Keratinocyte (primary cell): ENCODE measurements at regions not wholly inside any gene's neighbourhood (a gene's known extent, or its start where the extent isn't known, plus 50 kb on each side); places are given as distances from the start of the nearest gene placed in this dataset.
A peak's percentile ranks its signal among the peaks of the same experiment; 100 is the strongest.

Experiments
- DNase-seq: peaks from one replicate; pipeline ENCODE4 v3.0.0-alpha.2; 2011; ENCODE audit warnings: low read depth, missing footprints, low spot score
- FAIRE-seq: peaks from 2 replicates; lab custom pipeline; 2011; peaks lifted over from hg19 to GRCh38; lab: Jason Lieb, UNC
- H2AFZ ChIP-seq: 2 replicates; pipeline ENCODE4 v1.6.0; 2012; ENCODE audit warnings: low read length, control low read depth, inconsistent platforms; ENCODE audit not compliant: control insufficient read depth
- H3K27ac ChIP-seq: 2 replicates; pipeline ENCODE4 v1.5.1; 2011; ENCODE audit warnings: low read length; ENCODE audit not compliant: control insufficient read depth, insufficient read depth
- H3K27me3 ChIP-seq: 3 replicates; pipeline ENCODE4 v1.6.0; 2011; ENCODE audit warnings: low read length; ENCODE audit not compliant: control insufficient read depth, insufficient read depth; ENCODE audit errors: extremely low read depth
- H3K36me3 ChIP-seq, 2 experiments: 2 replicates in 1 of 2; 3 replicates in 1 of 2; pipeline ENCODE4 v1.5.1; 2011; ENCODE audit warnings: low read length in 2 of 2, mild to moderate bottlenecking in 1 of 2; ENCODE audit not compliant: control insufficient read depth in 2 of 2, insufficient read depth in 2 of 2; ENCODE audit errors: extremely low read depth in 1 of 2
- H3K4me1 ChIP-seq: 3 replicates; pipeline ENCODE4 v1.5.1; 2011; ENCODE audit warnings: low read length; ENCODE audit not compliant: control insufficient read depth, insufficient read depth; ENCODE audit errors: extremely low read depth
- H3K4me2 ChIP-seq: 3 replicates; pipeline ENCODE4 v1.6.0; 2011; ENCODE audit warnings: low read depth, low read length; ENCODE audit not compliant: control insufficient read depth, insufficient read depth; ENCODE audit errors: extremely low read depth
- H3K4me3 ChIP-seq, 3 experiments: fragments of 200-600 bp in 1 of 3; sonication (generic) in 1 of 3; 2 replicates in 2 of 3; 3 replicates in 1 of 3; pipeline ENCODE4 v1.5.1; 2011 to 2016; ENCODE audit warnings: low read length in 3 of 3, mild to moderate bottlenecking in 3 of 3, control low read depth in 2 of 3, inconsistent platforms in 1 of 3, low read depth in 1 of 3, mixed read lengths in 1 of 3, mixed run types in 1 of 3, moderate library complexity in 1 of 3; ENCODE audit not compliant: control insufficient read depth in 2 of 3, insufficient read depth in 2 of 3; ENCODE audit errors: extremely low read depth in 1 of 3
- H3K79me2 ChIP-seq: 2 replicates; pipeline ENCODE4 v1.6.0; 2012; ENCODE audit warnings: low read length; ENCODE audit not compliant: control insufficient read depth, insufficient read depth
- H3K9ac ChIP-seq: 3 replicates; pipeline ENCODE4 v1.6.0; 2011; ENCODE audit warnings: low read length; ENCODE audit not compliant: control insufficient read depth, insufficient read depth; ENCODE audit errors: extremely low read depth
- H3K9me1 ChIP-seq: 3 replicates; pipeline ENCODE4 v1.6.0; 2011; ENCODE audit warnings: low read length; ENCODE audit not compliant: control insufficient read depth, insufficient read depth; ENCODE audit errors: extremely low read depth
- H3K9me3 ChIP-seq: 2 replicates; pipeline ENCODE4 v1.5.1; 2012; ENCODE audit warnings: low read depth, low read length; ENCODE audit not compliant: control insufficient read depth
- H4K20me1 ChIP-seq: 3 replicates; pipeline ENCODE4 v1.6.0; 2011; ENCODE audit warnings: low read length; ENCODE audit not compliant: control insufficient read depth, insufficient read depth; ENCODE audit errors: extremely low read depth
- EZH2 ChIP-seq: IDR thresholded peaks from one replicate; pipeline ENCODE4 v1.6.1; 2012; ENCODE audit warnings: inconsistent platforms, mild to moderate bottlenecking, low read length, moderate library complexity
- dilution Hi-C: fragments of 300-500 bp; cut with MboI; formaldehyde crosslinking; loops from one replicate; pipeline ENCODE4 v1.7.0; 2020; ENCODE audit warnings: low sequenced_read_pairs; ENCODE audit not compliant: extremely low pct_ligation_motif_present
- TF ChIP-seq, protein P1 (sequence below), 3 experiments: IDR thresholded peaks in 1 of 3; conservative IDR thresholded peaks in 1 of 3; optimal IDR thresholded peaks in 1 of 3; 2 replicates in 2 of 3; 3 replicates in 1 of 3; pipeline versions ENCODE3 to v1.5.1; 2011; ENCODE audit warnings: low read length in 3 of 3, mild to moderate bottlenecking in 3 of 3, moderate library complexity in 2 of 3, control low read depth in 1 of 3, inconsistent platforms in 1 of 3; ENCODE audit not compliant: insufficient read depth in 2 of 3; ENCODE audit errors: extremely low read depth in 1 of 3

DNA sequence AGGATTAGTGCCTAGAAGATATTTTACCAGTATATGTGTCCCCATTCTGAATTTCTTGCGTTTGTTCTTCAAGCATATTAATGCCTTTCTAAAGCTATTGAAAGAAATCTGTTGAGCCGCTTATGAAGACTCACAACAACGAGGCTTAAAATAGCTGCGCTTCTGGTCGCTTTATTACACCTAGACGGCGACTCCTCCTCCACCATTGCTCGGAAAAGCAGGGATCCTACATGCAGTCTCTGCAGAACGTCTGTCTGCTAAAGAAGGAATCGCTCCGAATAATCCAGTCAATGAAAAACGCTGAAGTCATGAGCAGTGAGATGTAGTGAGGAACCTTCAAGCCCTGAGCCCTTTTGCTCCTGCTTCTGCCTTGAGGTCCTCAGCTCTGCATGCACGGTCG, 94.8 kb upstream of the ZNF516 start:
- Histone ChIP-seq H3K79me2 (no peaks in the 10 kb centered on the region), H3K4me3 (no peak overlapping the region), H3K4me1 (no peaks in the 10 kb centered on the region), H3K9me3 (no peaks in the 10 kb centered on the region), H4K20me1 (no peaks in the 10 kb centered on the region), H2AFZ (no peak overlapping the region), H3K9me1 (no peaks in the 10 kb centered on the region), H3K36me3 (no peaks in the 10 kb centered on the region), H3K4me2 (no peak overlapping the region), H3K27me3 (peaks cover 9% of the 10 kb centered on the region), H3K27ac (no peak overlapping the region), H3K9ac (no peak overlapping the region)
- dilution Hi-C loops = no loop called here
- no peak for DNase-seq
- TF ChIP-seq, protein P1, sequence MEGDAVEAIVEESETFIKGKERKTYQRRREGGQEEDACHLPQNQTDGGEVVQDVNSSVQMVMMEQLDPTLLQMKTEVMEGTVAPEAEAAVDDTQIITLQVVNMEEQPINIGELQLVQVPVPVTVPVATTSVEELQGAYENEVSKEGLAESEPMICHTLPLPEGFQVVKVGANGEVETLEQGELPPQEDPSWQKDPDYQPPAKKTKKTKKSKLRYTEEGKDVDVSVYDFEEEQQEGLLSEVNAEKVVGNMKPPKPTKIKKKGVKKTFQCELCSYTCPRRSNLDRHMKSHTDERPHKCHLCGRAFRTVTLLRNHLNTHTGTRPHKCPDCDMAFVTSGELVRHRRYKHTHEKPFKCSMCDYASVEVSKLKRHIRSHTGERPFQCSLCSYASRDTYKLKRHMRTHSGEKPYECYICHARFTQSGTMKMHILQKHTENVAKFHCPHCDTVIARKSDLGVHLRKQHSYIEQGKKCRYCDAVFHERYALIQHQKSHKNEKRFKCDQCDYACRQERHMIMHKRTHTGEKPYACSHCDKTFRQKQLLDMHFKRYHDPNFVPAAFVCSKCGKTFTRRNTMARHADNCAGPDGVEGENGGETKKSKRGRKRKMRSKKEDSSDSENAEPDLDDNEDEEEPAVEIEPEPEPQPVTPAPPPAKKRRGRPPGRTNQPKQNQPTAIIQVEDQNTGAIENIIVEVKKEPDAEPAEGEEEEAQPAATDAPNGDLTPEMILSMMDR (optimal IDR thresholded peaks at IDR 0.05 in 1 of 3, IDR thresholded peaks at IDR 0.05 in 1 of 3, conservative IDR thresholded peaks at IDR 0.05 in 1 of 3; ENCODE audit: extremely low read depth in 1 of 3, insufficient read depth in 2 of 3, low read length in 3 of 3) = no peak
- no peak for TF ChIP-seq EZH2
- FAIRE-seq = no peak

DNA sequence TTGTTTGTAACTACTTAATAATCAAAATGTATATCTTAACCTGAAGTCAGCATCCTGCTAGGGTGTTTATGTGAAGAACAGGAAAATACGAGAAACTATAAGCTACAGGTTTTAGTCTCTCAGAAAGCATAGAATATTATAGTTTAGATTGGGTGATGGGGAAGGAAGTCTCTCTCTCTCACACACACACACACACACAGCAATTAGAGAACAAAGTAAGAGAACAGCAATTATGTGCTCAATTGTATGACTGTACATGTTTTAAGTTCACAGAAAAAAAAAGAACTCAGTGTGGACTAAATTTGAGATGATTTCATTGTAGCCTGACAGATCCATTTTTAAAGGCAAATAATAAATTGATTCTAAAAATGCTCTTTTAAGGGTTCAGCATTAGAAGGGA, 94.3 kb upstream of the ZNF516 start:
- Histone ChIP-seq H3K36me3 (no peaks in the 10 kb centered on the region), H3K79me2 (no peaks in the 10 kb centered on the region), H3K4me3 (no peak overlapping the region), H3K27me3 (peaks cover 9% of the 10 kb centered on the region), H3K9me1 (no peaks in the 10 kb centered on the region), H3K4me1 (no peaks in the 10 kb centered on the region), H3K27ac (no peak overlapping the region), H3K4me2 (peak overlapping the region; percentile 62), H3K9ac (no peak overlapping the region), H3K9me3 (no peaks in the 10 kb centered on the region), H2AFZ (peak overlapping the region; percentile 53), H4K20me1 (no peaks in the 10 kb centered on the region)
- DNase-seq = no peak
- no peak for FAIRE-seq
- dilution Hi-C loops = no loop called here
- TF ChIP-seq, protein P1 (optimal IDR thresholded peaks at IDR 0.05 in 1 of 3, IDR thresholded peaks at IDR 0.05 in 1 of 3, conservative IDR thresholded peaks at IDR 0.05 in 1 of 3; ENCODE audit: extremely low read depth in 1 of 3, insufficient read depth in 2 of 3, low read length in 3 of 3) = no peak
- no peak for TF ChIP-seq EZH2
